ENCODE measurements at regions not wholly inside any gene's neighbourhood (a gene's known extent, or its start where the extent isn't known, plus 50 kb on each side); places are given as distances from the start of the nearest gene placed in this dataset.
A peak's percentile ranks its signal among the peaks of the same experiment; 100 is the strongest.

- Histone ChIP-seq H3K9me3 (no peaks in the 10 kb centered on the region), H3K27me3 (no peaks in the 10 kb centered on the region), H3K36me3 (no peaks in the 10 kb centered on the region), H3K27ac (no peak overlapping the region), H3K4me3 (no peak overlapping the region), H3K4me1 (no peaks in the 10 kb centered on the region)
- intact Hi-C loops (cut with DNase I): no loop called here
- DNase-seq: no peak
- 71 to 93% methylated on average over 2 of the region's 2 CpGs for WGBS, 2 donors
- no peak for FAIRE-seq
- TF ChIP-seq, protein P1, sequence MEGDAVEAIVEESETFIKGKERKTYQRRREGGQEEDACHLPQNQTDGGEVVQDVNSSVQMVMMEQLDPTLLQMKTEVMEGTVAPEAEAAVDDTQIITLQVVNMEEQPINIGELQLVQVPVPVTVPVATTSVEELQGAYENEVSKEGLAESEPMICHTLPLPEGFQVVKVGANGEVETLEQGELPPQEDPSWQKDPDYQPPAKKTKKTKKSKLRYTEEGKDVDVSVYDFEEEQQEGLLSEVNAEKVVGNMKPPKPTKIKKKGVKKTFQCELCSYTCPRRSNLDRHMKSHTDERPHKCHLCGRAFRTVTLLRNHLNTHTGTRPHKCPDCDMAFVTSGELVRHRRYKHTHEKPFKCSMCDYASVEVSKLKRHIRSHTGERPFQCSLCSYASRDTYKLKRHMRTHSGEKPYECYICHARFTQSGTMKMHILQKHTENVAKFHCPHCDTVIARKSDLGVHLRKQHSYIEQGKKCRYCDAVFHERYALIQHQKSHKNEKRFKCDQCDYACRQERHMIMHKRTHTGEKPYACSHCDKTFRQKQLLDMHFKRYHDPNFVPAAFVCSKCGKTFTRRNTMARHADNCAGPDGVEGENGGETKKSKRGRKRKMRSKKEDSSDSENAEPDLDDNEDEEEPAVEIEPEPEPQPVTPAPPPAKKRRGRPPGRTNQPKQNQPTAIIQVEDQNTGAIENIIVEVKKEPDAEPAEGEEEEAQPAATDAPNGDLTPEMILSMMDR (IDR thresholded peaks at IDR 0.05): no peak
- ATAC-seq: no peak
Observed at GRCh38 chr3:144369129-144369879, 397.7 kb downstream of the DIPK2A start.

DNA sequence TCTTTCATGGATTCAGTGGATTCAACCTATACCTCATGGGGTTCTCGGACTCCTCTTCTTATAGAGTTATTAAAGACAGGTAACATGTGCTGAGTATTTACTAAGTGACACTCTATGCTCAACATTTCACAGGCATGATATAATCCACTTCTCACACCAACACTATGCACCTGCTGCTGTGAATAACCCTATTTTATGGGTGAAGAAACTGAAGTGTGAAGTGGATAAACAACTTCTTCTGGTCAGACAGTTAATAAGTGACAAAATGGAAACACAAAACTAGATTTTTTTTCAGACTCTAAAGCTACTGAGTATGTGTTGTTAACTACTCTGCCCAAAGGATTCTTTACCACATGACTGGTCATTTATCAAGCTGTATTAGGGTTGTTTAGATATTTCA lies 403.5 kb downstream of the DIPK2A start:
- TF ChIP-seq, protein P1 (IDR thresholded peaks at IDR 0.05): no peak
- peak overlapping the region in 1 of 4 donors; percentile 3 for H3K27ac ChIP-seq
- DNase-seq: no peak

DNA sequence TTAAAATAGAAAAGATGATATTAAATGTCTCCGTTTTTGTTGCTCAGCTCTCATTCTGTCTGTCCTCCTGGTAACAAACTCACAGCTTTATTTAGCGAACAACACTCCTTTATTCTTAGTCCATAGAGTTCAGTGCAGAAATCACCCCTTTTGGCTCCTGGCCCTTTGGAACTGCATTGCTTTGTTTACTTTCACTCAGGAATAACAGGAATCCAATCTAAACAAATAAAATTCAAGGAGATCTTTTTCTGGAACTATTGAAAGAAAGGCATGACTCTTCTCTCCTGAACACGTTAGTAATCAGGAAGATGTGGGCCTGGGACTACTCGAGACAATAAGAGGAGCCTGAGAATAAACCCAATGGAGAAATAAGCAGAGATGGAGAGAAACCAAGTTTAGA lies 409.2 kb downstream of the DIPK2A start:
- Histone ChIP-seq H3K27ac (peak overlapping the region in 1 of 4 donors; percentile 10), H3K9me3 (no peaks in the 10 kb centered on the region), H3K36me3 (no peaks in the 10 kb centered on the region), H3K4me1 (peaks cover 4 to 23% (median 13%) of the 10 kb centered on the region in 3 donors), H3K27me3 (no peaks in the 10 kb centered on the region), H3K4me3 (no peak overlapping the region)
- TF ChIP-seq, protein P1 (IDR thresholded peaks at IDR 0.05): no peak
- peak in 3 of 4 donors; percentile 36 to 57 (median 56) for ATAC-seq
- 22 to 25% methylated on average over 4 of the region's 4 CpGs for WGBS, 2 donors
- DNase-seq: no peak
- intact Hi-C loops (cut with DNase I): no loop called here
- FAIRE-seq: no peak

More for the DNA sequence above, 403.5 kb downstream of the DIPK2A start:
- intact Hi-C loops (cut with DNase I): no loop called here
- peak in 2 of 4 donors; percentile 44 to 64 for ATAC-seq
- WGBS, 2 donors: 69 to 74% methylated on average over 1 of the region's 1 CpG
- no peaks in the 10 kb centered on the region for H3K9me3 ChIP-seq
- no peak overlapping the region for H3K4me3 ChIP-seq
- no peaks in the 10 kb centered on the region for H3K27me3 ChIP-seq
- no peaks in the 10 kb centered on the region for H3K36me3 ChIP-seq
- no peaks in the 10 kb centered on the region for H3K4me1 ChIP-seq
- FAIRE-seq: no peak

DNA sequence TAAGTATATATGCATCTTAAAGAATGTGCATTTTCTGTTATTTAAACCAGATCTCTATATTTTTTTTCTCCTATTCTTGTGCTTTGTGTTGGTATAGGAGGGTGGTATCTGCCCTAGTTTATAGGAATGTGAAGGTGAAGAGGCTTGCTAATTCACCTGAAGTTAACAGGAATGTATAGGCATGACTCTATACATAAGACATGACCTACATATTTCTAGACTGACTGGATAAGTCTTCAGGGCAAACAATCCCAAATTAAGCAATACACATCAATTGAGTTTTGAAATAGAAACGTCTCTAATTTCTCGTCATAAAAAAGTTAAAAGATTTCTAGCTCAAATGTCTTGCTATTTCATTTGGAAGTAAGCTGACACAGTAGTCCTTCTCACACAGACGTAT lies 410.0 kb downstream of the DIPK2A start:
- ATAC-seq (no peak), FAIRE-seq (no peak), DNase-seq (no peak)
- no peak overlapping the region for H3K27ac ChIP-seq
- H3K4me1 ChIP-seq: peaks cover 4 to 23% (median 13%) of the 10 kb centered on the region in 3 donors
- intact Hi-C loops (cut with DNase I): no loop called here
- no peaks in the 10 kb centered on the region for H3K9me3 ChIP-seq
- TF ChIP-seq, protein P1 (IDR thresholded peaks at IDR 0.05): no peak
- H3K27me3 ChIP-seq: no peaks in the 10 kb centered on the region
- WGBS, 2 donors: 55 to 62% methylated on average over 3 of the region's 3 CpGs
- H3K4me3 ChIP-seq: no peak overlapping the region
- no peaks in the 10 kb centered on the region for H3K36me3 ChIP-seq
